Fibroblast of skin of right quadriceps (primary cell): ENCODE measurements at regions not wholly inside any gene's neighbourhood (a gene's known extent, or its start where the extent isn't known, plus 50 kb on each side); places are given as distances from the start of the nearest gene placed in this dataset.
A peak's percentile ranks its signal among the peaks of the same experiment; 100 is the strongest.

Experiments
- DNase-seq: peaks from one replicate; pipeline ENCODE4 v3.0.0-alpha.2; 2013

GRCh38 chr12:85690146-85690545, 146.1 kb downstream of the RASSF9 start:
- DNase-seq, result no peak

DNA sequence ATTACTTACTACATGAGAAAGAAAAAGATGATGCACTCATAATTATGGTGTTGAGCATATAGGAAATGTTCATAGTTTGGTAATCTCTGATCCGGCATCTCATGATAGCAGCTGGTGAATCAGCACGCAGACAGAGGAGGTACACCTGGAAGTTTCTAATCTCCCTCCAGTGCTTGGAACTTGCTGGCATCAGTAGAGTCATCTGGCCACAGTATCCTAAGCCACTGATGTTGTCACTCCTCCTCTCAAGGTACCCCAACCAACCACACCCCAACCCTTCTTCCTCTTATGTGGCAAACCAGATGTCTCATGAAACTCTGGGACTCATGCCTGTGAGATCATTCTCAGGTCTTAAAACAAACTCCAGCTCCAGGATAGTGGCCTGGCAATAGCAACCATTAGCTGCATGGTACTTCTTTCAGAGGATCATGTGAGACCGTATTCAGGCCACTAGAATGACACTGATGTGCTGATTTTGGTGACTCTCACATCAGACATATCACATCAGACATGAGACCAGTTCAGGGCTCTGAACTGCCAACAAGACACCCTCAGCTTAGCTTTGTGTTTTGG, 143.0 kb downstream of the RASSF9 start:
- no peak for DNase-seq

DNA sequence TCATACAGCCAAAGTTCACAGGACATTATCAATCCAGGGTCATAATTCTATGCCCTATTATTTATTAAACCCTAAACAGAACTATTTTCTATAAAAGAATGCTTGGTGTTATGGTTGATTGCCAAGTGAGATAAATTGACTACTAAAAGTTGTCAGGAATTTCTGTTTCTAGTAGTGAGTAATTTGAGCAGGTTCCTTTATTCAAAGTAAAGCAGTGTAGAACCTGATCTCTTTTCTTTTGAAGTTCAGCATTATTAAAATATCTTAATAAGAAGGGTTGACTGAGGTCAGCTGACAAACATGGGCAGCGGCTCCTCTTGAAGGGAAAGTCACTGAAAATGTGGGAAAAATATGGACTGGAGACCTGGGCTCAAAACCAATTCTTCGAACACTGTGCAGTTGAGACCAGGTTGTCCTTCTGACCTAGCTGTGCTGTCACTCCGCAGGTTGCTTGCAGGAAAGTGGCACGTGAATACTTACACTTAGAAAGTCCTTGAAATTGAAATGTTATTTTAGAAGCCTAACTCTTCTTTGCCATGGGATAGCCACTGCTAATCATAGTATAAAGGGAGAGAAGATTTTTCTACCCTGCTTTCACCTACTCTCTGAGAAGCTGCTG, 141.0 kb downstream of the RASSF9 start:
- DNase-seq, result no peak

- no peak for DNase-seq
Measured at GRCh38 chr12:85697003-85697402, 139.2 kb downstream of the RASSF9 start.

- DNase-seq, result no peak
Measured at GRCh38 chr12:85698937-85699336, 137.3 kb downstream of the RASSF9 start.

- DNase-seq, result no peak
Measured at GRCh38 chr12:85708775-85709174, 127.4 kb downstream of the RASSF9 start.

DNA sequence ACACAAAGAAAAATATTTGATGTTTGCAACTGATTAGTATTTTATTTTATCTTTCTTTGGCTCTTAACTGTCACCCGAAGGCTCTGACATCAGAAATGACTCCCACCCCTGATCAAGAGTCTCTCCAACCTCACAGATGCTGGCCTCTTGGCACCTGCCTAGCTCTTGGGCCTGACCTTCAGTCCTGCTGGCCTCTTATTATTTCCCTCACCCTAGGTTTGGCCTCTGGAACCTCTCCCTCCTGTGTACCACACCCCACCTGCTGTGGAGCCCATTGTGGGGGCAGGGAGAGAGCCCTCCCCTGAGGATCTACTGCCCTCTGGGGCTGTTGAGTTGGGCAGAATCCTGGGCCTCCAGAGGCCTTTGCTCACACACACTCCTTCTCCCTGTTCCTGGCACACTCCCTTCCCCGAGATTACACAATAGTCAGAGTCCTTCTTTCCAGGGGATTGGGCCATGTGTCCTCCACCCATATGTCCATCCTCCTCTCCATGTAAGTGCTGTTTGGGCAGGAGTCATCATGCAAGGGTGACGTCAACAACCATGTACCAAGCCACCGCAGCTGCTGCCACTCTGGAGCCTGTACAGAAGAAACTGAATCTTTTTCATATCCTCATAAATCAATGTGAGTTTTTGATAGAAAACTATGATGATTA, 124.3 kb downstream of the RASSF9 start:
- DNase-seq, result no peak

DNA sequence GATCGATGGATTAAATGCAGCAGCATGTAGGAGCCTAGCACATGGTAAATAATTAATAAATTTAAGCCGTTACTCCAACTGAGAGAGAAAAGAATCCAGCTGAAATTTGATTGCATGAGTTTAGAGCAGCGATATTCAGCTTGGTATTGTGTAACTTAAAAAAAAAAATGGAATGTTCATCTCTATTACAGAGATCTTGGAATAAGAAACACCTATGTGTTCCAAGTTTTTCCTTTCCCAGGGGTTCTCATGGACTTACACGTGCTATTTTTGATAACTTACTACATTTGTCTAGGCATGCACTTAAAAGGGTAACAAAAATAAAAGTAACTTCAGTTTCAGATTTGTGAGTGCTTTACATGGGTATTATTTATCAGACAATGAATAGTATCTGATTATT, 122.8 kb downstream of the RASSF9 start:
- DNase-seq, result peak; percentile 46

- no peak for DNase-seq
Measured at GRCh38 chr12:85714425-85714824, 121.8 kb downstream of the RASSF9 start.

DNA sequence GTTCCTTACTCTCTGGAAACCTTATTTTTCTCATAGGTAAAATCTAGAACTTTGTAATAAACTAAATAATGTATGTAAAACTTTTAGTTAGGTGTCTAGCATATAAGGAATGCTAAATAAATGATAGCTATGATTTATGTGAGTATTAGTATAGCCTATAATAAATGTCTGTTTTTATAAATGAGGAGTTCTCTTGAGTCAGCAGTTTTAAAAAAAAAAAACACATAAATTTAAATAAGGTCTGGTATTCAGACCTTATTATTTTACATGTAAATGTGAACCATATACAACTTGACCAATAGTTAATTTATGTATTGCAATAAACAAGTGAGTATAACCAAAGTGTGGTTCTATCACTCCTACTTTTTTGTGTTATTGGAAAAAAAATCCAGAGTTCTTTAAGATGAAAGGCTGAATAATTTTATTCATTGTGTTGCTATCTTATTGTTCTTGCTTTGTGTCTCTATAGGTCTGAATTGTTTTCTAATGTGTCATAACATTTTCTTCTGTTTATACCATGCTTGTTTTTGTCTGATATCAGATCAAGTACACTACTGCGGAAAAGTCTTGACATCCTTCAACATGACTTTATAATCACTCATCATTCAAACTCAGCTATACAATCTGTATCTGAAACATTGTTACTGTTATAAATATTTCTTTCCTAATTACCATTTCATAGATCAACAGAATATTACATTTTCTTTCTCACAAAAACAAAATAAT, 115.7 kb downstream of the RASSF9 start:
- DNase-seq, result no peak

DNA sequence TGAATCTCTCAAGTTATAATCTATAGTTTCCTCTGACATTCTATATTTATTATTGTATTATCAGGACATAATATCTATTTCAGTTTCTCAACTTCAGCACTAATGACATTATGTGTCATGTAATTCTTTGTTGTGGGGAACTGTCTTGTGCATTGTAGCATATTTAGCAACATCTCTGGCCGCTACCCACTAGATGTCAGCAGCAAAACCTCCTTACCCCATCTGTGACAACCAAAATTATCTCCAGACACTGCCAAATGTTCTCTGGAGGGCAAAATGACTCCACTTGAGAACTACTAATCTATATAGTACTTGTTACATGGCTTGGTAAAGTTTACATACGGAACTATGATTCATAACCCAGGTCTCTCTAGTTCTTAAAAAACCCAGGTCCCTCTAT, 110.2 kb downstream of the RASSF9 start:
- peak; percentile 15 for DNase-seq

DNA sequence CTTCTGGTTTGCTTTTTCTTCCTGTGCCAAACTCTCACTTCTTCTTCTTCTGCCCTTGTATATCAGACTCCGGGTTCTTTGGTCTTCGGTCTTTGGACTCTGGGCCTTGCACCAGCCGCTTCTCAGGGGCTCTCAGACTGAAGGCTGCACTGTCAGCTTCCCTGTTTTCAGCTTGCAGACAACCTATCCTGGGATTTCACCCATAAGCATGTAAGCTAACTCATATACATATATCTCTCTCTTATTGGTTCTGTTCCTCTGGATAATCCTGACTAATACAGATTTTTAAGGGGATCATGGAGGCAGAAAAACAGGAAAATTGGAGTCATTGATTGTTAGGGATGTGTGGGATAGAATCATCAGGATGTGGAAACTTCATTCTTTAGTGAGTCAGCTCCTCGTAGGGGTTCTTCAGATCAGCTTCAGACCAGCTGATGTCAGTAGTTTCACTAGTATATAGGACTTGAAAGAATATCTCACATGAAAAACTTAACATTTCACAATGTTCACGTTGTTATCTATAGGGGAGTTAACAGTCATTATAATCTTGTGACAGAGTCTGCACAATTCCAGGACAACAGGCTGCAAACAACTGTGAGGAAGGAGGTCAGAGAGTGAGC, 102.9 kb downstream of the RASSF9 start:
- DNase-seq, result peak; percentile 42

- peak; percentile 11 for DNase-seq
Measured at GRCh38 chr12:85733984-85734383, 102.2 kb downstream of the RASSF9 start.

DNA sequence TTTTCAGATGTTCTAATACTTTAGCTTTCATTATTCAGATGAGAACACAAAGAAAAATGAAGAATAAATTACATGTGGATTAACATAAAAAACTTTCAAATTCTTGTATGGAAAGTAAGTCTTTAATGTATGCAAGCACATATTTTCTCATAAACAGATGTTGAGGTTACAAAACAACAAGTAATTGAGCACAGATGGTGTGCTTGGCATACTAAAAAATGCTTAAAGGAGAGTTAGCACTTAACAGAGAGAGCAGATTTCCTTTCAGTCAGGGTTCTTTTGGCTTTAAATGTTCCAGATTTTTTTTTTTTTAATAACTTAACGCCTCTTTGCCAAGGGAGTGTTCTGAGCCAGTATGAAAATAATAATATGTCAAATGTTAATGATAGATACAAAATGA, 96.0 kb downstream of the RASSF9 start:
- DNase-seq, result peak; percentile 47

GRCh38 chr12:85741046-85741445, 95.2 kb downstream of the RASSF9 start:
- DNase-seq, result peak; percentile 8

GRCh38 chr12:85747941-85748495, 88.2 kb downstream of the RASSF9 start:
- DNase-seq, result no peak
